IMR-90 (cell line): ENCODE measurements at regions not wholly inside any gene's neighbourhood (a gene's known extent, or its start where the extent isn't known, plus 50 kb on each side); places are given as distances from the start of the nearest gene placed in this dataset.

ENCODE experiments used
- ATAC-seq: fragments of 200-7000 bp; cut with Tn5 transposase; 2 replicates; pipeline ENCODE4 v1.9.1; 2020; ENCODE audit warnings: low read depth, mild to moderate bottlenecking, moderate library complexity
- BruUV-seq: library from RNA; stranded (reverse); fragments of 400-500 nt; replicated peaks from 2 replicates; lab custom pipeline; 2021; lab: Mats Ljungman, UMichigan
- CTCF ChIA-PET: fragments of 300-600 bp; formaldehyde crosslinking; extraction: SDS; loops from one replicate; lab custom pipeline; 2021; ENCODE audit warnings: antibody characterized with exemption; lab: Yijun Ruan, JAX
- POLR2A ChIA-PET: fragments of 300-600 bp; sonication (Branson Sonifier 250); formaldehyde crosslinking; loops from one replicate; lab custom pipeline; 2022; ENCODE audit warnings: antibody characterized with exemption; ENCODE audit not compliant: unreplicated experiment; lab: Charles Lee
- DNase-seq: peaks from one replicate; pipeline ENCODE4 v3.0.0; 2013
- H2AFZ ChIP-seq: replicated peaks from 2 replicates; pipeline ENCODE3; 2013; ENCODE audit warnings: low read length, mild to moderate bottlenecking; ENCODE audit not compliant: poor library complexity
- H2AK5ac ChIP-seq: 2 replicates; pipeline ENCODE4 v1.6.1; 2013; ENCODE audit warnings: low read depth, low read length, inconsistent platforms
- H2AK9ac ChIP-seq: replicated peaks from 2 replicates; pipeline ENCODE3; 2013; ENCODE audit warnings: mild to moderate bottlenecking, low read depth, low read length, moderate library complexity; ENCODE audit not compliant: poor library complexity
- H2BK120ac ChIP-seq: 2 replicates; pipeline ENCODE4 v1.6.1; 2013; ENCODE audit warnings: low read depth, low read length, inconsistent platforms
- H2BK15ac ChIP-seq: 3 replicates; pipeline ENCODE4 v1.6.1; 2013; ENCODE audit warnings: low read depth, low read length, inconsistent platforms
- H2BK20ac ChIP-seq: 2 replicates; pipeline ENCODE4 v1.6.1; 2013; ENCODE audit warnings: low read depth, mild to moderate bottlenecking, inconsistent platforms, low read length, moderate library complexity
- H2BK5ac ChIP-seq: 2 replicates; pipeline ENCODE4 v1.6.1; 2013; ENCODE audit warnings: mild to moderate bottlenecking, low read depth, low read length, inconsistent platforms; ENCODE audit not compliant: poor library complexity, severe bottlenecking
- H3K14ac ChIP-seq: replicated peaks from 2 replicates; pipeline ENCODE4 v1.6.1; 2013; ENCODE audit warnings: low read depth, low read length, inconsistent platforms
- H3K18ac ChIP-seq: 2 replicates; pipeline ENCODE4 v1.6.1; 2013; ENCODE audit warnings: low read depth, low read length, control low read depth
- H3K23ac ChIP-seq: 2 replicates; pipeline ENCODE4 v1.6.1; 2013; ENCODE audit warnings: low read depth, low read length, inconsistent platforms
- H3K27ac ChIP-seq: 2 replicates; pipeline ENCODE4 v1.5.1; 2013; ENCODE audit warnings: mild to moderate bottlenecking, control low read depth, low read length; ENCODE audit not compliant: insufficient read depth
- H3K27me3 ChIP-seq: 2 replicates; pipeline ENCODE4 v1.6.1; 2013; ENCODE audit warnings: low read length; ENCODE audit not compliant: control insufficient read depth, insufficient read depth
- H3K36me3 ChIP-seq: 2 replicates; pipeline ENCODE4 v1.6.1; 2013; ENCODE audit warnings: low read length, mixed read lengths; ENCODE audit not compliant: control insufficient read depth, insufficient read depth
- H3K4ac ChIP-seq: 2 replicates; pipeline ENCODE4 v1.6.1; 2013; ENCODE audit warnings: low read depth, low read length, inconsistent platforms
- H3K4me1 ChIP-seq: 2 replicates; pipeline ENCODE4 v1.6.1; 2013; ENCODE audit warnings: low read length, mixed read lengths; ENCODE audit not compliant: control insufficient read depth, insufficient read depth
- H3K4me2 ChIP-seq: 2 replicates; pipeline ENCODE4 v1.6.1; 2013; ENCODE audit warnings: low read depth, mild to moderate bottlenecking, control low read depth, low read length, moderate library complexity
- H3K4me3 ChIP-seq: 2 replicates; pipeline ENCODE4 v1.5.1; 2013; ENCODE audit warnings: low read depth, mild to moderate bottlenecking, control low read depth, low read length, moderate library complexity; ENCODE audit not compliant: insufficient read depth
- H3K56ac ChIP-seq: 2 replicates; pipeline ENCODE4 v1.6.1; 2013; ENCODE audit warnings: low read length, inconsistent platforms; ENCODE audit not compliant: insufficient read depth; ENCODE audit errors: extremely low read depth
- H3K79me1 ChIP-seq, 2 experiments: 2 replicates each; pipeline ENCODE4 v1.6.1; 2013; ENCODE audit warnings: low read length in 2 of 2, inconsistent platforms in 1 of 2, low read depth in 1 of 2
- H3K9ac ChIP-seq: 2 replicates; pipeline ENCODE4 v1.6.1; 2013; ENCODE audit warnings: low read depth, low read length, control low read depth
- H3K9me1 ChIP-seq: 2 replicates; pipeline ENCODE4 v1.6.1; 2013; ENCODE audit warnings: low read length, inconsistent platforms; ENCODE audit not compliant: insufficient read depth
- H3K9me3 ChIP-seq: 2 replicates; pipeline ENCODE4 v1.6.1; 2013; ENCODE audit warnings: low read length; ENCODE audit not compliant: control insufficient read depth, insufficient read depth
- H4K20me1 ChIP-seq: 2 replicates; pipeline ENCODE4 v1.6.1; 2013; ENCODE audit warnings: low read length, inconsistent platforms; ENCODE audit not compliant: insufficient read depth
- H4K5ac ChIP-seq: 2 replicates; pipeline ENCODE4 v1.6.1; 2013; ENCODE audit warnings: mild to moderate bottlenecking, low read depth, low read length, control low read depth
- H4K8ac ChIP-seq, 2 experiments: 2 replicates each; pipeline ENCODE4 v1.6.1; 2013; ENCODE audit warnings: low read depth in 2 of 2, low read length in 2 of 2, control low read depth in 1 of 2, inconsistent platforms in 1 of 2
- H4K91ac ChIP-seq: 2 replicates; pipeline ENCODE4 v1.6.1; 2013; ENCODE audit warnings: low read depth, low read length, inconsistent platforms; ENCODE audit not compliant: insufficient read depth
- BHLHE40 ChIP-seq: fragments of 150-350 bp; IDR thresholded peaks from 2 replicates; pipeline ENCODE4 v1.6.1; 2016; ENCODE audit warnings: mild to moderate bottlenecking, low read depth, low read length
- CEBPB ChIP-seq: IDR thresholded peaks from 2 replicates; pipeline ENCODE4 v1.6.1; 2012; ENCODE audit warnings: low read depth, low read length, improper control_type of control experiment
- CHD1 ChIP-seq: IDR thresholded peaks from 2 replicates; pipeline ENCODE4 v1.6.1; 2012; ENCODE audit warnings: low read depth, low read length, improper control_type of control experiment
- FOS ChIP-seq: fragments of 150-350 bp; IDR thresholded peaks from 2 replicates; pipeline ENCODE4 v1.6.1; 2016; ENCODE audit warnings: low read depth, low read length
- MAFK ChIP-seq: IDR thresholded peaks from 2 replicates; pipeline ENCODE4 v1.6.1; 2012; ENCODE audit warnings: low read depth, low read length, improper control_type of control experiment
- MAZ ChIP-seq: IDR thresholded peaks from 2 replicates; pipeline ENCODE4 v1.6.1; 2012; ENCODE audit warnings: low read depth, mild to moderate bottlenecking, low read length, improper control_type of control experiment, moderate library complexity, borderline replicate concordance
- MXI1 ChIP-seq: IDR thresholded peaks from 2 replicates; pipeline ENCODE4 v1.6.1; 2012; ENCODE audit warnings: low read depth, mild to moderate bottlenecking, low read length, moderate library complexity, borderline replicate concordance
- NFE2L2 ChIP-seq: fragments of 150-350 bp; IDR thresholded peaks from 2 replicates; pipeline ENCODE4 v1.6.1; 2016; ENCODE audit warnings: low read depth, mild to moderate bottlenecking, low read length
- POLR2A ChIP-seq: IDR thresholded peaks from 2 replicates; pipeline ENCODE4 v1.6.1; 2012; ENCODE audit warnings: mild to moderate bottlenecking, low read depth, low read length
- RAD21 ChIP-seq: IDR thresholded peaks from 2 replicates; pipeline ENCODE4 v1.6.1; 2012; ENCODE audit warnings: low read length, improper control_type of control experiment
- RCOR1 ChIP-seq: IDR thresholded peaks from 2 replicates; pipeline ENCODE4 v1.6.1; 2012; ENCODE audit warnings: mild to moderate bottlenecking, low read length, improper control_type of control experiment; ENCODE audit not compliant: insufficient replicate concordance
- RFX5 ChIP-seq: IDR thresholded peaks from 2 replicates; pipeline ENCODE4 v1.8.0; 2012; ENCODE audit warnings: low read depth, mild to moderate bottlenecking, low read length, moderate library complexity
- SMC3 ChIP-seq: fragments of 150-350 bp; IDR thresholded peaks from 2 replicates; pipeline ENCODE4 v1.6.1; 2016; ENCODE audit warnings: low read depth, mild to moderate bottlenecking, antibody characterized with exemption, low read length, moderate library complexity
- dilution Hi-C: fragments of 300-500 bp; cut with HindIII; formaldehyde crosslinking; loops from one replicate; pipeline ENCODE4 v1.14.3; 2018; ENCODE audit warnings: low sequenced_read_pairs; ENCODE audit not compliant: unreplicated experiment
- in situ Hi-C: fragments of 300-500 bp; cut with MboI; formaldehyde crosslinking; loops from 3 replicates; pipeline ENCODE4 v1.14.3; 2019; ENCODE audit warnings: low sequenced_read_pairs, inconsistent platforms, mixed read lengths
- intact Hi-C: fragments of 100-400 bp; cut with micrococcal nuclease; formaldehyde crosslinking; loops from 2 replicates; pipeline ENCODE4 v1.10.0; 2022
- TF ChIP-seq, protein P1 (sequence below): fragments of 150-350 bp; IDR thresholded peaks from 2 replicates; pipeline ENCODE4 v1.6.1; 2016; ENCODE audit warnings: low read depth, mild to moderate bottlenecking, low read length, moderate library complexity, borderline replicate concordance
- TF ChIP-seq, protein P2 (sequence below): fragments of 150-350 bp; IDR thresholded peaks from 2 replicates; pipeline ENCODE4 v1.6.1; 2017; ENCODE audit warnings: mild to moderate bottlenecking, antibody characterized with exemption, low read length, low read depth
- TF ChIP-seq, protein P3 (sequence below): conservative IDR thresholded peaks from 2 replicates; pipeline ENCODE4 v1.5.1; 2012; ENCODE audit warnings: mild to moderate bottlenecking, low read depth, low read length, improper control_type of control experiment

DNA sequence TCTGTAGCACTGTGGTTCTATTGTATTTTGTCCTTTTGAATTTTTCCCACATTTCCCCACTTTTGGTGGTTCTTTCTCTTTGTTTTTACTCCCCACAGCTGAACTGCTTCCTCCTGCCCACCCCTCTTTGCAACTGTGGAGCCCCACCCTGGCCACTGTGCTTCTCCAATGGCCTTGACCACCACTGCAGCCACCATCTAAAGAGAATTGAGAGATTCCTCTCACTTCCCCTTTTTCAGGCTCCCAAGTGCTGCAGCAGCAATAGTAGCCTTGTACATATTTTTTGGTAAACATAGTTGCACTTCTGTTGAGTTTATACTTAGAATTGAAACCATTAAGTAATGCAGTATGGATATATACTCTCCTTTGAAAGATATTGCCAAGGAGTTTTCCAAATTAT lies 51.3 kb upstream of the FRMPD3 start:
- POLR2A ChIA-PET: no interaction called here
- CTCF ChIA-PET: no interaction called here

More for the DNA sequence above, 51.3 kb upstream of the FRMPD3 start:
- no peak overlapping the region for H4K5ac ChIP-seq
- no peak overlapping the region for H3K18ac ChIP-seq
- no peak overlapping the region for H2AK5ac ChIP-seq
- H3K36me3 ChIP-seq: no peaks in the 10 kb centered on the region
- no peak overlapping the region for H2BK5ac ChIP-seq
- H2AK9ac ChIP-seq: no peak overlapping the region
- ATAC-seq: no peak
- no peak overlapping the region for H3K14ac ChIP-seq
- no peak overlapping the region for H2AFZ ChIP-seq
- no peaks in the 10 kb centered on the region for H3K4me1 ChIP-seq
- H3K56ac ChIP-seq: no peak overlapping the region
- dilution Hi-C loops (no loop called here), intact Hi-C loops (no loop called here), in situ Hi-C loops (no loop called here)
- no peak overlapping the region for H3K4me3 ChIP-seq
- H3K79me1 ChIP-seq: no peaks in the 10 kb centered on the region
- H3K4ac ChIP-seq: no peak overlapping the region
- no peak overlapping the region for H2BK120ac ChIP-seq
- H2BK15ac ChIP-seq: no peak overlapping the region
- no TSS peak for BruUV-seq
- H3K9me3 ChIP-seq: no peaks in the 10 kb centered on the region
- no peak for DNase-seq
- TF ChIP-seq, protein P1, sequence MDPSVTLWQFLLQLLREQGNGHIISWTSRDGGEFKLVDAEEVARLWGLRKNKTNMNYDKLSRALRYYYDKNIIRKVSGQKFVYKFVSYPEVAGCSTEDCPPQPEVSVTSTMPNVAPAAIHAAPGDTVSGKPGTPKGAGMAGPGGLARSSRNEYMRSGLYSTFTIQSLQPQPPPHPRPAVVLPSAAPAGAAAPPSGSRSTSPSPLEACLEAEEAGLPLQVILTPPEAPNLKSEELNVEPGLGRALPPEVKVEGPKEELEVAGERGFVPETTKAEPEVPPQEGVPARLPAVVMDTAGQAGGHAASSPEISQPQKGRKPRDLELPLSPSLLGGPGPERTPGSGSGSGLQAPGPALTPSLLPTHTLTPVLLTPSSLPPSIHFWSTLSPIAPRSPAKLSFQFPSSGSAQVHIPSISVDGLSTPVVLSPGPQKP: no peak
- TF ChIP-seq MAFK (no peak), RFX5 (no peak), FOS (no peak), RCOR1 (no peak), SMC3 (no peak), POLR2A (no peak), BHLHE40 (no peak), RAD21 (no peak), NFE2L2 (no peak), MAZ (no peak), CHD1 (no peak), MXI1 (no peak), CEBPB (no peak)
- TF ChIP-seq, protein P2, sequence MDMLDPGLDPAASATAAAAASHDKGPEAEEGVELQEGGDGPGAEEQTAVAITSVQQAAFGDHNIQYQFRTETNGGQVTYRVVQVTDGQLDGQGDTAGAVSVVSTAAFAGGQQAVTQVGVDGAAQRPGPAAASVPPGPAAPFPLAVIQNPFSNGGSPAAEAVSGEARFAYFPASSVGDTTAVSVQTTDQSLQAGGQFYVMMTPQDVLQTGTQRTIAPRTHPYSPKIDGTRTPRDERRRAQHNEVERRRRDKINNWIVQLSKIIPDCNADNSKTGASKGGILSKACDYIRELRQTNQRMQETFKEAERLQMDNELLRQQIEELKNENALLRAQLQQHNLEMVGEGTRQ: no peak
- TF ChIP-seq, protein P3, sequence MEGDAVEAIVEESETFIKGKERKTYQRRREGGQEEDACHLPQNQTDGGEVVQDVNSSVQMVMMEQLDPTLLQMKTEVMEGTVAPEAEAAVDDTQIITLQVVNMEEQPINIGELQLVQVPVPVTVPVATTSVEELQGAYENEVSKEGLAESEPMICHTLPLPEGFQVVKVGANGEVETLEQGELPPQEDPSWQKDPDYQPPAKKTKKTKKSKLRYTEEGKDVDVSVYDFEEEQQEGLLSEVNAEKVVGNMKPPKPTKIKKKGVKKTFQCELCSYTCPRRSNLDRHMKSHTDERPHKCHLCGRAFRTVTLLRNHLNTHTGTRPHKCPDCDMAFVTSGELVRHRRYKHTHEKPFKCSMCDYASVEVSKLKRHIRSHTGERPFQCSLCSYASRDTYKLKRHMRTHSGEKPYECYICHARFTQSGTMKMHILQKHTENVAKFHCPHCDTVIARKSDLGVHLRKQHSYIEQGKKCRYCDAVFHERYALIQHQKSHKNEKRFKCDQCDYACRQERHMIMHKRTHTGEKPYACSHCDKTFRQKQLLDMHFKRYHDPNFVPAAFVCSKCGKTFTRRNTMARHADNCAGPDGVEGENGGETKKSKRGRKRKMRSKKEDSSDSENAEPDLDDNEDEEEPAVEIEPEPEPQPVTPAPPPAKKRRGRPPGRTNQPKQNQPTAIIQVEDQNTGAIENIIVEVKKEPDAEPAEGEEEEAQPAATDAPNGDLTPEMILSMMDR: no peak
- no peak overlapping the region for H3K4me2 ChIP-seq
- H3K9me1 ChIP-seq: no peaks in the 10 kb centered on the region
- no peak overlapping the region for H2BK20ac ChIP-seq
- no peak overlapping the region for H4K8ac ChIP-seq
- no peak overlapping the region for H3K9ac ChIP-seq
- peaks cover 2% of the 10 kb centered on the region; the same call in 1 of the 2 replicates for H3K27me3 ChIP-seq
- no peaks in the 10 kb centered on the region for H4K20me1 ChIP-seq
- H3K23ac ChIP-seq: no peak overlapping the region
- H4K91ac ChIP-seq: no peak overlapping the region
- H3K27ac ChIP-seq: no peak overlapping the region
